CD4-positive, alpha-beta T cell treated with Interleukin-17A for 1 hour (primary cell): ENCODE measurements at regions not wholly inside any gene's neighbourhood (a gene's known extent, or its start where the extent isn't known, plus 50 kb on each side); places are given as distances from the start of the nearest gene placed in this dataset.

Experiments
- DNase-seq: peaks from one replicate; pipeline ENCODE4 v3.0.0-alpha.2; 2020

DNA sequence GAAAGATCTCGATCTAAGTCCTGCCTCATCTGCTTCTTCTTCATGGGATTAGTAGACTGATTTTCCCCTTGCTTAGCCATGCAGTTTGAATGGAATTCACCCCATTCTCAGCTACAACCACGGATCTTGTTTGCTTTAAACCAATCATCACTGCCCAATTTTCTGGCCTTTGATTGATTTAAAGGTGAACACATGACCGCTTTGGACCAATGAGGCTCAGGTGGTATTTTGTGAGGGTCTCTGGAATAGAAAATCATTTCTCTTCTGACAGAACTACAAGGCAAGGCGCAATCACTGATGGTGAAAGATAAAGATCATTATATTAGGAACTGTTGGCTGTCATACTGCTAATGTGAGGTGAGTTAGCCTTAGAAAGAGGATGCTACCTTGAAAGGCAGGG is 213.0 kb upstream of the PLEKHG7 start:
- no peak for DNase-seq

- no peak for DNase-seq
Observed at GRCh38 chr12:92488735-92489134, 214.1 kb upstream of the PLEKHG7 start.

- DNase-seq: no peak
Observed at GRCh38 chr12:92487138-92487485, 215.7 kb upstream of the PLEKHG7 start.

DNA sequence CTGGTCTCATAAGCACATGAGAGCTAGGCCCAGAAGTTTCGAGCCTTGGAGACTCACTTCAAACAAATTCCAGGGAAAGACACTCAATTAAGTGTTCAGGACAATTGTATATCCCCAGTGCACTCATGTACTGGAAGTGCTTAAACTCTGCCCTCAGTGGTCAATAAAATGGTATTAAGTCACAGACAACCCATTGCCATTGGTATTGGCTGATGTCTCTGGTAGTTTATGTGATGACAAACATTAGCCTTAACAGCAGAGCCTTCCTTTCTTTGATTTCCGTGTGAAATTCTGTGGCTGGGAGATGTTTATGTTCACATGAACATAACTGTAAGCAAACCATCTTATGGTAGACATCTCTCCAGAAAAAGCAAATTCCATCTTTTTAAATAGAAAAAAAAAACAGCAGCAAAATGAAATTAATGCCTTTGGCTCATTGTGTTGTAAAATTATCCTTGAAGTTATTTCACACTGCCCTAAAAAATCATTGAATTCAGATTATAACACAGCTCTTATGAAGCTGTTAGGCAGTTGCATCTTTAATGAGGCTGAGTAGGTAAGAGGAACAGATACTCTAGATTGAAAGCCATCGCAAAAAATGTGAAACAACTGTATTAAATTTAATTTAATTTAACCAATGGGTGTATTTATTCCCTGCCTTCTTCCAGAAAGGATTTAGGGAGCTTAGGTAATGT is 216.2 kb upstream of the PLEKHG7 start:
- no peak for DNase-seq

DNA sequence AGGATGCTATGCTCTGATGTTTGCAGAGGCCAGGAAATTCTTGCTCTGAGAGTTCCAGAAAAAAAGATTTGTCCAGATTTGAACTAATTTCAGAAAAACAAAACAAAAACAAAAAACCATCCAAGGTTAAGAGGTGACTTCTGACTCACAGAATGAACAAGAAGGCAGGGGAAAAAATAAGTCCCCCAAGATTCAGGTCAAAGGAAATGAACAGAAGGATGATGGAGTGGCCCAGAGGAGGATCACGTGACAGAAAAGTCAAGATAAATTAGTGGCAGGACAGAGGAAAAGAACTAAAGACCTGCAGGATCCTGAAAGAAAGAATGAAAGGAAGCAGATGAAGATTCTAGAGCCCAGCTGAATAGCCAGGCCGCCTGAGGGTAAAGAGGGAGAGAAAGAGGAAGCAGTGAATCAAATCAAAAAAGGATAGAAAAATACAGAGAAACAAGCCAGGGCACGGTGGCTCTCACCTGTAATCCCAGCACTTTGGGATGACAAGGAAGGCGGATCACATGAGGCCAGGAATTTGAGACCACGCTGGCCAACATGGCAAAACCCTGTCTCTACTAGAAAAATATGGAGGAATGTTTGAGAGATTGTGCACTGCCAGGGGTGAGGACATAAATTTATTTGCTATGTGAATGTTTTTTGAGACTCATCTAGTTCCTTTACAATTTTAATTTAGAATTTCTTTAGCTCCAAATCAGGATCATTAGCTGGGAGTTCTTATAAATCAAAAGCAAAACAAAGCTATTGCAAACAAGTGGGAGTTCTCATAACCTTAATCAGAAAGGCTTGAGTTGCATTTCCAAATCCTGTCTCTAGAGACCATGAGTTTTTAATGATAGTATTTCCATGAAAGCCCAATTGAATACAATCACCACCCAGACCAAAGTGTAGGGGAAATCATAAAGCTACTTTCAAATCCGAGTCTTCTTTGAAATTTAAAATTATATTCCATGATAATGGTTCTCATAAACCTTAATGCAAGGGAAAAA is 217.1 kb upstream of the PLEKHG7 start:
- DNase-seq: no peak

- no peak for DNase-seq
Observed at GRCh38 chr12:92482599-92482998, 220.2 kb upstream of the PLEKHG7 start.

DNA sequence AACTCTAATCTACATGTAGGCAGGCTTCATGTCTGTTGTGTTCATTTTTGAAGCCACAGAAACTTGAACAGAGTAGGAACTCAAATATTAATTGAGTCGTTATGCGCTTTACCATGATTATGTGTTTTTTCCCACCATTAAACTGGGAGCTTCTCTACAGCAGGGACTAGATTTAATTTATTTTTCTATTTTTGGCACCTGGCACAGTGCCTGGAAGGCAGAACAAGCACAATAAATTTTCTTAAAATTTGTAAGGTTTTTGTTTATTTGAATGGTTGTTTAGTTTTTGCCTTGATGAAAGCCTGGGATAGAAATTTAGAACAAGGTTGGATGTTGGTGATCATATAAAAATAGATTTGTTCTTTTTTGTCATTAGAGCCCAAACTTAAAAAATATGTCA is 221.7 kb upstream of the PLEKHG7 start:
- DNase-seq: no peak

DNA sequence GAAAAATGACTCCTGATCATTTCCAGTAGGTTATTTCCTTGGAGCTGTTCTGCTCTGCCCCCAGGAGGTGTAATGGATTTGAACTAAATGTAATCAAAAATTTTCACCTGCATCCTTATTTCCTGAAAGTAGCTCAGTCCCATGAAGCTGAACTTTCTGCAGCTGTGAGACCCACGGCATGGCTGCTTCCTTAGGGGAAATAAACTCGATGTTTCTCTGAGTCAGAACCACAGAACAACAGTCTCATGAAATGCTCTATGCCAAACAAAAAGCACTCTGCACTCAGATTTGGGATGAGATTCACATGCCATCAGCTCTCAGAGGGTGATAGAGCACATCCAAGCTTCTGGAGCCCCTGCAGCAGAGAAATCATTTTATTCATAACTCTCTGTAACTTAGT is 224.1 kb upstream of the PLEKHG7 start:
- no peak for DNase-seq

DNA sequence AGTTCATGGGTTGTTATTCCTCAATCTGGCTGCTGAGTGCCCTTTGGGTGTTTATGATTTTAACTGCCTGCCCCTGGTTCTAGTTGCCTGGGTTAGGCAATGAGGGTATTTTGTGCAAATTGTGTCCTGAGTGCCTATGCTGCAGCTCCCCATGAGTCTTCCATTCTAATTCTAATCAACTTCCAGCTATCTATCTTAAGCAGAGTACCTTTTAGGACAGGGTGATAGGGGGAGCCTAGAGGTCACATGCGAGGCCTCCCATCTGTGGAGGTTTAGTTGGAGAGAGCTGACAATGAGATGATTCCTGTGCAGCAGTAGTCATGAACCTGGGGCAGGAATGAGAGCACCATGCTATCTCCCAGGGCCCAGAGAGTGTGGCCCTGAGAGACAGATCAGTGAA is 225.9 kb upstream of the PLEKHG7 start:
- no peak for DNase-seq

GRCh38 chr12:92473564-92473963 is 229.2 kb upstream of the PLEKHG7 start:
- no peak for DNase-seq

GRCh38 chr12:92472201-92472600 is 230.6 kb upstream of the PLEKHG7 start:
- DNase-seq: no peak

DNA sequence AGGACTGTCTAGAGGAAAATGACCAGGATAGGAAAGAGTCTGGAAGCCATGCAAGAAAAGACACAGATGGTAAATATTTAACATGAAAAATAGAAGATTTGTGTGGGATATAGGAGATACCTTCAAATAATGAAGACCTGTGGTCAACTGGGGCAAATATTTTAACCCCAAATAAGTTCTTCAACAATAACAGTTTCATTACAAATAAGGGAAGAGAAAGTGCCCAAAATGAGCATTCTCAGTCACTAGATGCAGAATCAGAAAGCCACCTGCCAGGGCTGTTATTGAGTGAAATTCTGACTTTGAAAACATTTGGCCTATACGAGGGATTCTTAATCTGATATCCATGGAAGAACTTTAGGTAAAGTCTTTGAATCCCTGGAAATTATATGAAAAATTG is 231.2 kb upstream of the PLEKHG7 start:
- no peak for DNase-seq

DNA sequence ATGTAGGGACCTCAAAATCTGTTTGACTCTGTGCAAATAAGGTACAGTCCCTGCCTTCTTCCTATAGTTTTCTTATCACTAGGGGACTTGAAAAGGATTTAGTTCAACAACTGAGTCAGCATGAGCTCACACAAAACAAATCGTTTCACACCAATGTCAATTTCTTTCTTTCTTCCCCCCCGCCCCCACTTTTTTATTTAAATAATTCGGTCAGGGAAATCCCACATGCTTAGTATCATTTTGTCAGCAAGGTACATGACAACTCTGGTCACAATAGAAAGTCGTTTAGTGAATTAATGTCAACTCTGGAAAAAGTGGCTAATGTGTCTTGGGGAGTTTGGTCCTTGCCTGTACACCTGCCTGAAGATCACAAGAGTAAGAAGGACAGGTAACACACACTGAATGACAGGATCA is 232.2 kb upstream of the PLEKHG7 start:
- peak; percentile 27 for DNase-seq

DNA sequence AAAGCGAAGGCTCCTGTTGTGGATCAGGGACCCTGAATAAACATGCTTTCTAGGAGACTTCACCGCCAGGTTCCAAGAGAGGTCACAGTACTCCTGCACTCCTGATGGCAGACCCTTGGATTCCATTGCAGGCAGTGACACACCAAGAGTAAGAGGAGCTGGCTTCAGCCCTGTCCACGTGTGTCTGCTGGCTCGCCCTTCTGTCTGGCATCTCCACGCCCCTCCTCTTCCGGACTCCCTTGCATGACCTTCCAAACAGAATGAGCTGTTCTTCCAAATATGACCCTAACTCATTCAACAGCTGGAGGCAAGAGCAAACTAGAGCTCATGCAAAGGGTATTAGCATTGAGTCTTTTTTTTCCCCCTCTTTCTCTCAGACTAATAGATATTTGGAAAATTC is 233.0 kb upstream of the PLEKHG7 start:
- no peak for DNase-seq

GRCh38 chr12:92468358-92469020 is 234.3 kb upstream of the PLEKHG7 start:
- no peak for DNase-seq

DNA sequence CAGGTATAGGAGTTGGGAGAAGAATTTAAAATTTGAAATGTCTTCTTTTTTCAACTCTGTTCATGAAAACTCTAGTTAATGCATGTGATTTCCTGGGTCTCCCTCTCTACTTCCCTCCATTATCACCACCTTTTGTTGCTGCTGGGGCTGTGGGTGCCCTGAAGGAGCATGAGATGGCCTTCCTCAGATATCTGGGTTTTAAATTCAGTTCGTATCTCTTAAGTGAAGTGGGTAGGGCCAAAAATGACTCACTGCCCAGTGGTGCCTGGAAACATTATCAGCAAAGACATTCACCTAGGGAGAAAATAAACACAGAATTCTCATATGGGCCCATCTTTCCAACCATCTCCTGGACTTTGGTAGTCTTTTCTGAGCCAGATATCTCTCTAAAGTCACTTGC is 234.9 kb upstream of the PLEKHG7 start:
- no peak for DNase-seq

GRCh38 chr12:92466391-92467305 is 236.1 kb upstream of the PLEKHG7 start:
- no peak for DNase-seq

GRCh38 chr12:92465786-92466295 is 236.9 kb upstream of the PLEKHG7 start:
- DNase-seq: no peak

GRCh38 chr12:92464911-92465310 is 237.9 kb upstream of the PLEKHG7 start:
- DNase-seq: no peak

- DNase-seq: no peak
Observed at GRCh38 chr12:92463171-92463570, 239.6 kb upstream of the PLEKHG7 start.

- peak; percentile 10 for DNase-seq
Observed at GRCh38 chr12:92462527-92462926, 240.3 kb upstream of the PLEKHG7 start.

DNA sequence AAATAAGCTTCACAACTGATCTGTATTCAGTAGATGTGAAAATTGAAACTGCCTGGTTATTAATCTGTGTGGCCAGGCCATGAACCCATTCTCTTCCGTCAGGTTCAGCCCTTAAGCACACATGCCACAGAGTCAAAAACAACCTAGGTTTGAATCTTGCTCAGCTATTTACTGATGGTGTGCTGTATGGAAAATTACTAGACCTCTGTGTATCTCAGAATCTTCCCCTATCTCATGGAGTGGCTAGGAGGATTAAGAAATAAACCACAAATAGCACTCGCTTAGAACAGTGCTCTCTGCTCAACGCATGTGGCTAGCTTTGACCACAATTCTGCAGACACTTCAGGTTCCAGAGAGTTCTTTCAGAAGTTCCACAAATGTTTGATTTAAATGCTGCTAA is 240.7 kb upstream of the PLEKHG7 start:
- DNase-seq: peak; percentile 56
